ENCODE measurements at regions not wholly inside any gene's neighbourhood (a gene's known extent, or its start where the extent isn't known, plus 50 kb on each side); places are given as distances from the start of the nearest gene placed in this dataset.
"Not testable (repeated sequence)": the region's sequence is repeated elsewhere in the genome, so short reads cannot be mapped to it uniquely, and the experiment has no call there.

DNA sequence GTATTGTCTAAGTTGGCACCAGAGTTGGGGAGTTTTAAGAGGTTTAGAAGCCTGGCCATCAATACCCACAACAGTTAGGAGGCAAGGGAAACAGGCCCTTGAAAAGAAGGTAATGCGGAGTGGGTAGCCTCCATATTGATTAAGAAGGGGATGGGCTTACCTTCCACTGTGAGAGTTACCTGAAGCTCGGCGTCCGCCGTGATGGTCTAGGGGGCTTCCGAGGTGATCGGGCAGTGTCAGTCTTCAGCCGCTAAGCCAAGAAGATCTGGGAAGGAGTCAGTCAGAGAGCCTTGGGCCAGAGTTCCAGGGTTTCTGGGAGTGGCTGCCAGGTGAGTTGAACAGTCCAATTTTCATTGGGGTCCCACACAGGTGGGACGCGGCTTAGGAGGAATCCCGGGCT, 1085.8 kb downstream of the PCDH9 start:
- DNase-seq = not testable (repeated sequence)

DNA sequence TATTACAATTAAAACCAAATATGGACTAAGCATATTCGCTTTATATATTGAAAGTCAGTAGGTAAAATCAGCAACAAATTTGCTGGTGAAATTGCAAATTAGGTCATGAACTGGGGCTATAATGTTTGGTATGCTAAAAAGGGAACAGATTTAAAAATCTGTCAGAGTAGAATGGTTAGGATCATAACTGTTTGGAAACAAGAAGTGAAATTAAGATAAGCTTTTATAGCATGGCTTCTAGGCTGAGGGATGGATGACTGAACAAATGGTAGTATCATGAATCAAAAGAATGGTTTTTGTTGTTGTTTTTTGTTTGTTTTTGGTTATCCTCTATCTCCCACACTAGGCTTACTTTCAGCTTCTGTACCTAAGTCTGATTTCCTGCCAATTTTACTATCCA, 1090.4 kb downstream of the PCDH9 start:
- DNase-seq = no peak

DNA sequence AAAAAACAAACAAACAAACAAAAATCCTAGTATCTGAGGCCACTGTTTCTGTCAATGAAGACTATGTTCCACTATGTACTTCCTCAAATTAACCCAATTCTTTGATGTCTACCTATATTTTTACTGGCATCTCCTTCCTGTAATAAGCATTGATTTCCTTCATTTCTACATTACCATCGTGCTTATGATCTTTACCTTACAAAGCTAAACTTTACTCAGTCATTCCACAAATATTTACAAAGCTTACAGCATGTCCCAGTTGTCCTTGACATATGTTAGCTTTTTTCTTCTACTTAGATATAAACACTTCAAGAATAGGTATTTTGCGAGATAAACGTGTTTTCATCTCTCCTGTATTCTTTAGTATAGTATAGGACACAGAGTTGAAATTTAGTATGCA, 1090.9 kb downstream of the PCDH9 start:
- no peak for DNase-seq

DNA sequence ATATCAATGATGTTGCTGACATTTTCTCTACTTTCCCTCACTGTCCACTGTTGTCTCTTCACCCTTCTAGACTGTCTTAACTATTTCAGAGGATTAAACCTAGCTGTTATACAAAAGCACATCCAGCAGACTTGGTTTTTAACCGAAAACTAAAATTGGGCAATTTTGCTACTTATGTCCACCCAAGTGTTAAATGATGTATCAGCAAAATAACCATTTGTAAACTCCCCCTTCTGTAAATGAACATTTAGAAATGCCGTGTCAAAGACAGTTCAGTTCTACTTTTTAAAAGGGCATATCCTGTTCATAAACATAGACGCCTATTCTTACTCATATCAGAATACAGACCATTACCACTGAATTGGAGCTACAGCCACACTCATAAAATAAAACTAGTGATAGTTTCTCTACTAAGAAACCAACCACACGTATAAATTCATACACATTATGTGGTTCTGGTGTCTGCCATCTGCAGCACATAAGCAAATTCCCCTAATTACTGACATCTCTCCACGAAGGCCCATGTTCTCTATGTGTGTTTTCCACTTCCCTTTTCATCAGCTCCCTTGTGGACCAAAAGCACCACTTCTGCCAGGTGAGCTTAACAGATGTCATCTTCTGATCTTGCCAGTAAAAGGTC, 1091.8 kb downstream of the PCDH9 start:
- DNase-seq = no peak

DNA sequence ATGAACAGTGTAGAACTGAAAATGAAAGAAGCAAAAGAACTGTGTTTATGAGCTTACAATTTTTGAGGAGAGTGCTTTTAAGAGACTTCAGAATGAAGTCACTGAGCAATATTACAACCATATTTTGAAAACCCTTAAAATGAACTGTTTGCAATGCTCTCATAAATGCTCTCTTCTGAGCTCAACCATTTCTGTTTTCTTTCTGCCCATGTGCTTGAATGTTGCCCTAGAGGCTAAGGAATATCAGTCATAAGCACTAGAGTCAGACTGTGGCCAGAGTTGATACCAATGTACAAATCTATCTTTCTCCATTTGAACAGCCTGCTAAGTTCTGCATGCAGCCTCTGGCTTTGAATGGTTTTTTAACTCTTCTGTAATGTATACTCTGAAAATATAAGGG, 1092.8 kb downstream of the PCDH9 start:
- DNase-seq = no peak

DNA sequence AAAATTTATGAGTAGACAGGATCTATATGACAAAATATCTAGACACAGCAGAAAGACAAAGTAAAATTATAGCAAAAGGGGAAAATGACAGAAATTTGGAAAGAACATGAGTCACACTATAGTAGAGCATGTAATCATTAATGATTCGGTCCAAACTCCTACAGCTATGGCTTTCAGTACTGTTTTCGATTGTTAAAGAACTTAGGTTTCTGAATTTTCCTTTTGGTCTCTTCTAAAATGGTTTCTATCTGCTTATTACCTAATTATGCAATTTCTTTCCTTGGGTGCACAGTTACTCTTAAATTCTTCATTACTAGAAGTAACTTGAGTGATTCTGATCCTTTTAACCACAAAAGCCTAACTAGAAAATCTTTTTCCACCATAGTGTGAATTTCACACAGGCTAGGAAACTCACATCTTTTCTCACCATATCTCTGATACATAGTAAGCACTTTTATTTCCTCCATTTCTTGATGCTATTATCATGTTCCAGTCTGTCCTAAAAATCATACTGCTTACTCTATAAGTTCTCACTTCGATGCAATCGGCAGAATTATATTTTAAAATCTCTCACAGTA, 1101.4 kb downstream of the PCDH9 start:
- no peak for DNase-seq

DNA sequence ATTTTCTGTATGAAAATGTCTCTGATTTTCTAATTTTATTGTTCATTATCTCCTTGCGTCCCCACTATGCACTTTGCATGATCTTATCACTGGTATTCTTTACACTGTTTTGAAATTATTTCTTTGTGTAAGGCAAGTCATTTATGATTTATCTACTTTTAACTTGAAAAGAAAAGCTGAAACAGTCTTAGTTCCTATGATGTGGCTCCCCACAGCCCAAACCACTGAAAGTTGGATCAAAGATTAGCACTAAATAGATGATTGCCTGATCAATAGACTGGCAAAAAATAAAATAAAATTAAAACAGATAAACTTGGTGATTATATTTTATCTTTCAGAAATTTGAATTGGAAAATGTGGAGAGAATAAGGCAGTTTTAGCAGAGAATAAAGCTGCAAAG, 1101.9 kb downstream of the PCDH9 start:
- DNase-seq = no peak

DNA sequence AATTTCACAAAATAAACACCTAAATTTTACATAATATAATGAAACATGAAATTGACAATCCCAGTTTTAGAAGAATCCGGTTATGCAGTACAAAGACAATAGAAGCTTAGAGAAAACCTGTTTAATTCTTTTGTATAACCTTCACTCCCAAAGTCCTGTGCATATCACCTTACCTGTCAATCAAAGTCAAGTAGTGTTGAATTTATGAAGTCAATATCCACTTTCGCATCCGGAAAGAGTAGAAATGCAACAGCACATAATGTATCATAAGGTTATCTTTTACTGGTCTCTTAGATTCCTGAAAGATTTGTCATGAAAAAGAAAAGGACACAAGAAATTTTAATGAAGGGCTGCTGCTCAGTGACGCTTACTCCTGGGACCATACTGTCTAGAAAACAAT, 1112.6 kb downstream of the PCDH9 start:
- no peak for DNase-seq

DNA sequence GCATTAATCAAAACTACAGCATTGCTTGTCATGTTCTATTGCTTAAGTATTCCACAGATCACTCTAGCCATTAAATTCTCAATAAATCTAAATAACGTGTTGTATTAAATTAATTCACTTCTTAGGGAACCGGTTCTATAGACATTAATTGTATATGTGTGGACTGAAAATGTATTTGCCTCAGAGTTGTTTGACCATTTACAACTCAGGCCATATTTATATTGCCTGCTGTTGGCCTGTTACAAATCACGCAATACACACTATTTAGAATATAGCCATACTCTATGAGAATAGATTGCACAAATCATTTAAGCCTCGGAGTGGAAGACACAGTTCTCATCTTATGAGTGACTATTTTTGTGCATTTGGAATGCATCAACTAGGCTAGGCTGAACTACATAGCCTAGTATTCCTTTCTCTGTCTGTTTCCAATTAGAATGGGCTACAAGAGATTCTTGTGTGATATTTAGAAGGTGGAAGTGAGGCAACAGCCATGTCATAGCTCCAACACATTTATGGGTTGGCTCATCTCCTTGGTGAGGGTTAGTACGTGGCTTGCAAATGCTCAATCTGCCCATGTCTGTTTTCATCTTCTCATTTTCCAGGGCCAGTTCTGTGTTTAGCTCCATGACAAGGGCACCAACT, 1116.1 kb downstream of the PCDH9 start:
- DNase-seq = no peak

DNA sequence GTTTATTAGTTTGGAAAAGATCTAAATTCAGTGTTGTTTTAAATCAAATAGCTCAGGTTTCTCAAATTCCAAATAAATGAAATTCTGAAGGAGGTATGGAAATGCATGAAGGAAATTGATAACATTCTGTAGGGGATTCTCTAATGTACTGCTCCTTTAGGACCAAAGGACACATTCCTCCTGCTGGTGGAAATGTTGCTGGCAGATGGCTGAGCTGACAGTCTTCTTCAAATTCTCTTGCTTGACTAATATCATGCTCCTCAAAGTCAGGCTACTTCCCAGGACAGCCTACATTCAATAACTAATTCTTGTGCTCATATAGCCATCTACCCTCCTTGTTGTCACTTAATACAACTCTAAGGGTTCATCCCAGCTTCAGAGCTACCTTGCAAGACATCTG, 1118.5 kb downstream of the PCDH9 start:
- no peak for DNase-seq

DNA sequence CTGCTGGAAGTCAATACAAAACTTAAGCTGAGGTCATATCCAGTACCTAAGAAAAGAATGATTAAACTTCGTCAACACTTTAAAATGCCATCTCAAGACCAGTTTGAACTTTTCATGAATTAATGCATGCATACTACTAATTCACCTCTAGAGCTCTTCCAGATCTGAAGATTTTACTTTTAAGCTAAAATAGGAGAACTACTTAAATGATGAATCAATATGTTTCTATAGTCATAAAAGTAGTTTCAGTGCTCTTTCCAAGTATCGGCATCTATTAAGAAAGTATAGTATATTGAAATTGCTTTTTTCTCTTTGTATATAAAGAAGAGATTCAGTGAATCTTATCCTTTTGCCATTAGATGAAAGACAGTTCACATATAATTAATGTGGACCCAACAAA, 1123.9 kb downstream of the PCDH9 start:
- no peak for DNase-seq

DNA sequence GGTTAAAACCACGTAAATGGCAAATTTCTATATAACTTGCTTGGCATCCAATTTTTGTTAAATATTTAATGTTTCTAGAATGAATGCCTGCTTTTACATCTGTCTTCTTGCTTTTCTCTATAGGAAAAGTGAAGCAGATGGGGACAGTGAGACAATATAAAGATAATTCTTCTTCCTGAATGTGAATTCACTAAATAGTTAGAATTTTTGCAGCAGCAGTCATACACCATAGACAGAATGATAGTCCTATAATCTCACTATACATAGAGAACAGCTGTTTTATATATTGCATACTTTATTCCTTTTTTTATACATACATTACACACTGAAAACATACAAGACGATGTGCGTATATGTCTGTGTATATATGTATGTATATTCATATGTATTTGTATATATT, 1127.3 kb downstream of the PCDH9 start:
- DNase-seq = no peak

DNA sequence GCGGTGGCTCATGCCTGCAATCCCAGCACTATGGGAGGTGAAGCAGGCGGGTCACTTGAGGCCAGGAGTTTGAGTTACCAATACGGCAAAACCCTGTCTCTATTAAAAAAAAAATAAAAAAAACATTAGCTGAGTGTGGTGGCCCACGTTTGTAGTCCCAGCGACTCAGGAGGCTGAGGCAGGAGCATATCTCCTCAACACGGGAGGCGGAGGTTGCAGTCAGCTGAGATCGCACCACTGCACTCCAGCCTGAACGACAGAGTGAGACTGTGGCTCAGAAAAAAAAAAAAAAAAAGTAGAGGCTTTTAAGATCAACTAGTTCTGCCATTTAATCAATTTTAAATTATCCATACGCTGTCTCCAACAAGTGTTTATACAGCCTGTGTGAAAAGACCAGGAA, 1130.3 kb downstream of the PCDH9 start:
- no peak for DNase-seq

DNA sequence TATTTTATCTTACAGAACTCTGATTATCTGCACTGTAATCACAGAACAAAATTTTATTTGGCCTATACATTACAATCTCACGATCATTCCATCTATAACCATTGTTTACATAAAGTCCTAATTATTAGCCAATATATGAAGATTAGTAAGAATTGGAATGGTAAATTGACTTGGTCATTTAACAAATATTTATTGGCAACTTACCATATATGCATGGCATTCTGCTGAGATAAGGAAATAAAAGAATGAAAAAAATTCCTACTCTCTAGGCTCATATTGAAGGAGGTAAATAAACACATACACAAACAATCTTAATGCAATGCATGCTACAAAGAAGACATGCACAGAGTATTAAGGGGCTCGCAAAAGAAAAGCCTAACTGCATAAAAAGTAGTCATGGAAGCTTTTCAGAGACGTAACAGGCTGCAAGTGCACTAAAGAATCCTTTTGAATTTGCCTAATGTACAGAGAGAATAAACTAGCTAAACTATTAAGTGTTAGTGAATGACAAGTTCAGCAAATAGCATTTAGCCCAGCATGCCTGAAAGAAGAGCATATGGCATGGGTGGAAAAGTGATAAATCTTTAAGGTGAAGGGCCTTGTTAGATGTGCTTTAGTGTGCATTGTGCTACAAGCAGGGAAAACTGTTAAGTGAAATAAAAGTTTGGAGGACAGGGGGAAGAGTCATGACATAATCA, 1131.1 kb downstream of the PCDH9 start:
- DNase-seq = no peak

DNA sequence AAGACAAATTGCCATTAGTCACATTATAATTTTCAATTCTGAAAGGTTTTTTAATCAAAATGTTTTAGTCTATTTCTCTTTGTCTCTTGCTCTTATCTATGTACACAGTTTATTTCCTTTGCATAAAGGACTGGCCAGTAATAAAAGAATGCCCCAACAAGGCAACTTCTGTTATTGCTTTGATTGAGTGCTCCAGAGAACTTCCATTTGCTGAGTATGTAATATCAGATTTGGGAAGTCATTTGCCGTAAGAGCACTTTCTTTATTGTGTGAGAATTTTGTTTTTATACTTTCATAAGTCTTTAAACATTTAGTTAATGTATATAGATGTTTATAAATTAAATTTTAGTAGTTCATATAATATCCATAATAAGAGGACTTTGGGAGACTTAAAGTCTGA, 1140.4 kb downstream of the PCDH9 start:
- no peak for DNase-seq

DNA sequence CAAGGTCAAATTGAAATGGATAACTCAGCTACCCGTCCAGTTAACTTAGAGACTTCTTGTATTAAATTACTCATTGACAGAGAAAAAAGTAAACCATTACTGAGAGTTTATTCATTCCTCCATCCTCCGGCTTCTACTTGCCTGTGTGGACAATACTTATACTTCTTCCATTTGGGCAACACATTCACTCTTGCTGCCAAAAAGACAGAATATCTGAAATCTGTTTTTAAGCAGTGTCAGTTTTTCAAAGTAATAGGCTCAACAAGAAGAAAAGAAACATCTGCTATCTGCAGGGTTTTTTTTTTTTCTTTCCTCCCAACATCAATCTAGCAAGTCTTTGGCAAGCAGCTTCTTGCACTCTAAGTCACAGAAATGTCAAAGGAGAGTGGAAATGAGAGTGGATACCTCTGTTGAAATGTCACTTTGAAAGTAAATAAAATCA, 1142.8 kb downstream of the PCDH9 start:
- no peak for DNase-seq

DNA sequence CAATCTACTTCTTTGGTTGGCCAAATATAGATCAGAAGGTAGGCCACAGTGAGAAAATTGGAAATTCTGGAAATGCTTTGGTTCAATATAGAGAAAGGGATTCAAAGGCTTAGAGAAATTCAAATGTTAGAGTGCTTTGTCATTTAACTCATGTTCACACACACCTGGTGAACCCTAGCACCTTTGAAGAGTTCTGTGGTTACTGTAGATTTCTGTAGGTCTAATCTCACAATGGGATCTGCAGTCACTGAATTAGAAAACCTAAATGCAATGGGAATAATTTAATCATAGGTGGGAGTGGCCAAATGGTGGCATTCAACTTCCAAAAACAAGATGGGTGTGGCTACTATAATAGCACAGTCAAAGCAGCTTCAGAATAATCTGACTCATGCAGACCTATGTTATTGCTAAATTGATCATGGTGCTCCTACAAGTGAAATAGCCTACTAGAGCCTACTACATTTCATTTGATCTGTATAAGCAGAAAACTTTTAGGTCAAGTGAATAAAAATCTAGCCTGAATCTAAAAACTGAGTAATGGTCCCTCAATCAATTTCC, 1152.9 kb downstream of the PCDH9 start:
- DNase-seq = no peak

DNA sequence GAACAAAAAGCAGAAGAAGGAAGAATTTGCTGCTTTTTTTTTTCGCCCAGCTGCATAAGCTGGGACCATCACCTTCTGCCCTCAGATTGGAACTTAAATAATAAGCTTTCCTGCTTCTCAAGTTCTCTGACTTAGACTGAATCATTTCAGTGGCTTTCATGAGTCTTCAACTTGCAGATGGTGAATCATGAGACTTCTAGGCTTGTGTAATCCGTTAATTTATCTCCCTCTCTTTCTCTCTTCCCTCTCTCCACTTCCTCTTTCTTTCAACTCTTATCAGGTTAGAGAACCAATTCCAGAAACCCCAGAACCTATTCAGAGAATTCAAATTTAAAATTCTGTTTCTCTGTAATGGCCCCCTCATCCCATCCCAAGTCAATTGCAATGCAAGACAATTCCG, 1153.7 kb downstream of the PCDH9 start:
- DNase-seq = no peak

DNA sequence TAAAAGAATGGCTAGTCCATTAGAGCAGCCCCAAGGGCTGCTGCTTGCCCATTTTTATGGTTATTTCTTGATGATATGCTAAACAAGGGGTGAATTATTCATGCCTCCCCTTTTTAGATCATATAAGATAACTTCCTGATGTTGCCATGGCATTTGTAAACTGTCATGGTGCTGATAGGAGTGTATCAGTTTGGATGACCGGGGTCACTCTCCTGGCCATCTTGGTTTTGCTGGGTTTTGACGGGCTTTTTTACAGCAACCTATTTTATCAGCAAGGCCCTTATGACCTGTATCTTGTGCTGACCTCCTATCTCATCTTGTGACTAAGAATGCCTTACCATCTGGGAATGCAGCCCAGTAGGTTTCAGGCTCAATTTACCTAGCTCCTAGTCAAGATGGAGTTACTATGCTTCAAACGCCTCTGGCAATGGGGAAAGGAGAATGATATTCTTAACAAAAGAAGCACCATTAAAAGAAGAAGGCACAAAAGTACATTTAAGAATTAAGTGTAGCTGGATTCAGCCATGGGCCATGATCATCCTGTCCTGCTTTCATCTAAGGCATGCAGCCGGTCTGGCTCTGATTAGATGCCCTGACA, 1156.0 kb downstream of the PCDH9 start:
- DNase-seq = no peak

DNA sequence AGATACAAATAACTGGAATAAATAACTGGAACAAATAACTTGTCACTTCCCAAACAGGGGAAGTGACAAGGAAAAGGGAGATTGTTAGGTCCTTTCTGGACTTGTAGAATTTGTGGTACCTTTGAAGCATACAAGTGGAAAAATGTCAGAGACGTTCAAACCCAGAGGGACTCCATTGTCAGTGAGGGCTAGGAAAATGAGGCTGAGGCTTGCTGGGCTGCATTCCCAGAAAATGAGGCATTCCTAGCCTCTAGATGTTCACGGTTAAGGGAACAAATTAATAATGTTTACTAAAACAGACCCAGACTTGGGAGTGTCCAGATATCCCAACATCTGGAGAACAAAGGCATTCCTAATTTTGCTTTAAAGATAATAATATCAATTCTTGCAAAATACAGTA, 1158.0 kb downstream of the PCDH9 start:
- DNase-seq = not testable (repeated sequence)

DNA sequence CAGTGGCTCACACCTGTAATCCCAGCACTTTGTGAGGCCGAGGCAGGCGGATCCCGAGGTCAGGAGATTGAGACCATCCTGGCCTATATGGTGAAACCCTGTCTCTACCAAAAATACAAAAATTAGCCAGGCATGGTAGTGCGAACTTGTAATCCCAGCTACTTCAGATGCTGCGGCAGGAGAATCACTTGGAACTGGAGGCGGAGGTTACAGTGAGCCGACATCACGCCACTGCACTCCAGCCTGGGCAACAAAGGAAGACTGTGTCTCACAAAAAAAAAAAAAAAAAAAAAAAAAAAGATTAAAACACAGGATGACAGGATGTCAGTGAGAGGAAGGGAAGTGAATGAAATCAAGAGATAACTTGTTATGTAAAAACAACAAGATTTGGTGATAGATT, 1158.5 kb downstream of the PCDH9 start:
- DNase-seq = no peak

DNA sequence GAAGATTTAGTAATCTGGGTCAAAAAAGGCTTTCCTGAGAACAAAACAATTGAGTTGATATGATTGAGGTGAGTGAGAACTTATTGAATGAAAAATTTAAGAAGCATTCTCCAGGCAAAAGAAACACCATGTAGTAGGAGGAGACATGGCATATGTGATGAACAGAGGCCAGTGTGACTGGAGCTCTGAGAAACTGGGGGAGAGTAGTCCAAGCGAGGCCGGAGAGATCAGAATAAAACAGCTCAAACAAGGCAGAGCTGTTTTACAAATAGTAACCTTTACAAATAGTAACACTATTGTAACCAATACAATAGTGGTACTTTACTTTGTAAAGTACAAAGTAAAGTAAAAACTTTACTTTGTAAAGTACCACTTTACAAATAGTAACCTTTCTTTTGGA, 1159.1 kb downstream of the PCDH9 start:
- no peak for DNase-seq

DNA sequence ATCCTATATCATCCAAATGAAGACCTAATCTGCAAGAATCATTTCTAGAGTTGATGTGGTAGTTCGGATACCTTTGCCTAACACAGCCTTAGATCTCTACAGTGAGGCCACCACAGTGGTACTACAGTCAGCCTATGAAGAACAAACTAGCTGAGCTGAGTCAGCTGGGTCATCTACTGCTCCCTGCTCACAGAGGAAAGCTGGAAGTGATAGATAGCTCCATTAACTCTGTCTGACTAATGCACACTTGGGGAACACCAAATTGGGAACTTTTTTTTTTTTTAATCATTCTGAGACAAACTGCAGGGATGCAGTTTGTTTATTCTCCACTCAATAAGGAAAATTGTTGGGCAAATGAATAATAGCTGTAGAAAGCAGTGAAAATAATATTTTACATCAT, 1160.6 kb downstream of the PCDH9 start:
- no peak for DNase-seq

Measured in bone marrow (tissue), 2 donors.